GM18511 (cell line): ENCODE measurements at regions not wholly inside any gene's neighbourhood (a gene's known extent, or its start where the extent isn't known, plus 50 kb on each side); places are given as distances from the start of the nearest gene placed in this dataset.

Experiments
- ATAC-seq: cut with Tn5 transposase; IDR thresholded peaks from one replicate; pipeline ENCODE4 v1.9.1; 2021; ENCODE audit warnings: mild to moderate bottlenecking, moderate library complexity; ENCODE audit not compliant: unreplicated experiment

DNA sequence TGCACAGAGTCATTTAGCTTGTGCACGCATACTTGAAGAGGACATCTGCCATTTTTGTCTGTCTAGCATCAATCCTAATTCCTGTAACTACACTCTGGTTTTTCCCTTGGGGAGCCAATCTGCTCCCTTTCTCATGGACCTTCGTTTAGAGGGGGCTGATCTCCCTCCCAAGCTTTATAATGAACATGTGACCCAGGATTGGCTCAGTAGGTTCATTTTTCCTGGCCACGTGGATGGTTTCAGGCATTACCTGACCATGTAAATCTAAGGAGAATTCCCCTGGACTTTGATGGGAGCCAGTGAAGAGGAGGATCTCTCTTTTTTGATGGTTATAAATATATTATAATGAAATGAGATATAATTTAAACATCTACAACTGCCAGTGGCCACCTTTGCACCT is 56.8 kb upstream of the HS3ST2 start:
- no peak for ATAC-seq

DNA sequence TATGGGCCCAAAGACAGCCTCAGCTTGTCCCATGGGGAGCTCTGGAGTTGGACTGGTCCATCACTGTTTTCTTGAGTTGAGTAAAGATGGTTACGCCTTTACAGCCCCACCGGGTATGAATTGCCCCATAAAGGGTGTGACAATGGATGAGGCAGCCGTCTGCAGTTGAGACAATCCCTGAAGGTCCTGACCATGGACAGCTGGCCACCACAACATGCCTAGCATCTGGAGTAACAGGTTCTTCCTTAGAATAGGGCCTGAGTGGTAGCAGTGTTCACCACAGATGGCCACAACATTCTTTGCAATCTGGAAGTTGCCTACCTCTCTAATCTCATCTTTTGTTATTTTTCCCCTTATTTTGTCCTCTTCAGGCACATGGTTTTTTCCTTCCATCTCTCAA is 51.5 kb upstream of the HS3ST2 start:
- no peak for ATAC-seq

DNA sequence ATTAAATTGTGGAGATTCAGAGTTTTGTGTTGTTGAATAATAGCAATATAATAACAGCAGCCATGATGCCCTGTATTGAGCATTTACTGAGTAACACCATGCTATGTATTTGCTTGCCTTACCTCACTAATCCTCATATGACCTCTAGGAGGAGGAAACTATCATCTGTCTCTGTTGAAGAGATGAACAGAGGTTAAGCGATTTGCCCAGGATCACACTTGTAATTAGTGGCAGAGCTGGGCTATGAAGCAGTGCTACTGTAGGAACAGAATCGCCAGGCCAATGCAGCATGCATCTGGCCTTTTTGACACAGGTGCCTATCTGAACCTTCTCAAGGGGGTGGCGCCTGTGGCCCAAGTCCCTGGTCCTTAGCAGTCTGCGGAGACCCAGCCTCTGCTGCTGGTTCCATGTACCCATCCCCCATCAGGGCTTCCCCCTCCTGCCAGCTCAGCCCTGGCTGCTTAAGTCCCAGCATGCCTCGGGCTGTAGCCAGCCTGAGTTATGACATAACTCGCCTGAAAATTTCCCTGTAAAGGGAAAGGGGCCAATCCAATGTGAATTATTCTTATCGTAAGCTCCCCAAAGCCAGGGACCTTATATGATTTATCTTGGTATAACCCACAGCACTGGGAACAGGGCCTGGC is 50.4 kb upstream of the HS3ST2 start:
- no peak for ATAC-seq
